ENCODE measurements at regions not wholly inside any gene's neighbourhood (a gene's known extent, or its start where the extent isn't known, plus 50 kb on each side); places are given as distances from the start of the nearest gene placed in this dataset.

DNA sequence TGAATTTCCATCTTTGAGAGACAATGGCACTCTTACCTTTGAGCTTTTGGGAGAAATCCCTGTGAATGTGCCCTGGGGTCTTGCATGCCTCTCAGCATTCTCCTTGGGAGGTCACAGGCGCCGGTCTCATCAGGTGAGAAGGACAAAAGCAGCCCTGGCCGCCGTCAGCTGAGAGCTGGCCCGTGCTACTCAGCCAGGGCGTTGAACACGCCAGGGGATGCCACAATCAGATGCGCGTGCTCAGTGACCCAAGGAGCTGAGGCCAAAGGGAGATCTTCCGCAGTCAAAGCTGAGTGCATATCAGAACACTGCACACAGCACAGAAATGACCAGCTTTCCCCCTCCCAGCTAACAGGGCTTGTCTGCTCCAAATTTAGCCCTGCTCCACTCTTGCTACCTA is 253.6 kb upstream of the NOX3 start:
- DNase-seq (ENCODE audit: low read depth in 2 of 3, low spot score in 2 of 3) = no peak

DNA sequence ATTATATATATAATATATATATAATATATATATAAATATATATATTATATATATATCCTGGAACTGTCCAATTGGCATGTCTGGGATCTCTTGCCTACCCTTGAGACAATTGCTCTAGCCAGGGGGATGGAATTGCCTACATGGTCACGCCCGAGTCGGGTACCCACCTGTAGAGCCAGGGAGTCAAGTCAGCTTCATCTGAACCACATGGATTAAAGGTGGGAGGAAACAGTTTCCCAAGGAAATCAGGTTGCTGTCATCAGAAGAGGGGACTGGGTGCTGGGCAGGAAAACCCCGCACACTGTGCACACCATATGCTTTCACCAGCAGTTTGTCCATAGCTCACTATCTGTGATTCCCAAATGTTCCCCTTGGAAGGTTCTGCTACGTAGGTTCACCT is 252.5 kb upstream of the NOX3 start:
- DNase-seq (ENCODE audit: low read depth in 2 of 3, low spot score in 2 of 3) = no peak

DNA sequence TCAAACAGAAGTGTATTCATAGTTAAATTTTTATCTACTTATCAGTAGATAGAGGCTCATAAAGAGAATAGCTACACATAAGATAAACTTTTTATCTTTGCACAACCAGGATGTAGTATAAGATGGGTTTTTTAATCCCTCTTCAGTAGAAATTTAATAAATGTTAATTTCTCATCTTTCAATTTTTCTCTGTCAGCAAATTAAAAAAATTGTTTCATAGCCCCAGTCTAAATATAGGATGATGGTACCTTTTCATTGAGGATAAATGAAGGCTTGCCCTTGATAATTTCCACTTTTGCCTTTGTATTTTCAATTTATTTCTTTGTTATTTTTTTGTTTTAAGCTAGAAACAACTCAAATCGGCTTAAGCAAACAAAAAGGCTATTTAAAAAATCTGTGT is 251.2 kb upstream of the NOX3 start:
- DNase-seq (ENCODE audit: low read depth in 2 of 3, low spot score in 2 of 3) = no peak

DNA sequence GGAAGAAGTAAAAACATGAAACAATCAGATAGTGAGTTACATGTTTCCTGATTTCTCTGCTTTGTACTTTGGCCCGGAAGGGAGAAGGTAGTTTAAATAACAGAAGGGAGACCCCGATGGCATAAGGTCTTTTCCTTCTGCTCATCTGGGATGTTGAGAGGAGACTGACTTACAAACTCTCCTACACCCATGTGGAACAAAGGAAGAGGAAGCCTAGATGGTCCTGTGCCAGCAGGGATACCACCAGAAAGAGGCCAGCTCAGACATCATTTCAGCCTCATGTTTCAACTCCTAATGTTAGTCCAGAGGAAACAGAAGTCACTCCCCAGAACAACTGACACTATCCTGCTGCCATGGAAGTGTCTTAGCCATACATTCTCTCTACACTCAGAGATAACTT is 250.7 kb upstream of the NOX3 start:
- DNase-seq (ENCODE audit: low read depth in 2 of 3, low spot score in 2 of 3) = no peak

DNA sequence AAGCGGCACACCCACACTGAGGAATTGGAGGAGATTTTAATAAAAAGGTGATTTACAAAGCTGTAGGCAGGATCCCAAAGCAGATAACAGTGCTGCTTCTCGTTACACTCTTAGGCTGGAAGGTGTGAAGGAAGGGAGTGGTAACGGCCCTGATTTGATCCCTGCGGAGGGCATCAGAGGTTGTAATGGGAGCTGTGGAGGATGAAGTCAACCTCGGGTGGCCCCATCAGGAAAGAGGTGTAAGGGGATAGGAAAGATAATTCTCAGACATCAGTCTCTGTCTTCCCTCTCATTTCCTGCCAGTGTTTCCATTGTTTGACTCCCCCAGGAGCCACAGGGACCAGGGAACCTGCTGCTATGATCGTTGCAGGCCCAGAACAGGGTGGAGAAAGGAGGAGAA is 245.7 kb upstream of the NOX3 start:
- DNase-seq (ENCODE audit: low read depth in 2 of 3, low spot score in 2 of 3) = no peak

DNA sequence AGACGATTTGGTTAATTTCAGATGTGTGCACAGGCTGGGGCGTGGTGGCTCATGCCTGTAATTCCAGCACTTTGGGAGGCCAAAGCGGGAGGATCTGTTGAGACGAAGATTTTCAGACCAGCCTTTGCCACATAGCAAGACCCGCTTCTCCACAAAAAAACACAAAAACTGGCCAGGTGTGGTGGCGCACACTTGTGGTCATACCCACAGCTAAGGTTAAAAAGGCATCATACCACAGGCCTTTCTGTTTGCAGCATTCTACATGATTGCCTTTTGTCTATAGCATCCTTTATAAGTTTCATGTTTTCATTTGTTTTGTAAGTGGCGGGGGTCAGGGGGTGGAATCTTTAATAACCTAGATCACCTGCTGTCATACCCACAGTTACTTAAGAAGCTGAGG is 239.9 kb upstream of the NOX3 start:
- no peak for DNase-seq (ENCODE audit: low read depth in 2 of 3, low spot score in 2 of 3)

DNA sequence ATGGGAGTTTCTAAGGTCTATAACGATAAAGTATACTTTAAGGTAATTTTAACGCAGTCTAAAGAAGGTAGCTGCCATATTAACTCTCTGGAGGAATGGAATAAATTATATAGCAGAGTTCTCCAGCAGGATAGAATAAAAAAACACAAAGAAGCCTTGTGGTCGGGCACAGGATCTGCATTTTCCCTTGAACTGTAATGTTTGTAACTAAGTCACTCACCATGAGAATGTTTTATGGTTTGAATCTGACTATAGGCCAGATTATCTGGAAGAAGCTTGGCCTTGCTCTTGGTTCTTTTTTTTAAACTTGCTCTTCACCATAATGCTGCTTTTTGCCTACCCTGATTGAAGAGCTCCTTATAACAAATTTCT is 238.8 kb upstream of the NOX3 start:
- DNase-seq (ENCODE audit: low read depth in 2 of 3, low spot score in 2 of 3) = no peak

DNA sequence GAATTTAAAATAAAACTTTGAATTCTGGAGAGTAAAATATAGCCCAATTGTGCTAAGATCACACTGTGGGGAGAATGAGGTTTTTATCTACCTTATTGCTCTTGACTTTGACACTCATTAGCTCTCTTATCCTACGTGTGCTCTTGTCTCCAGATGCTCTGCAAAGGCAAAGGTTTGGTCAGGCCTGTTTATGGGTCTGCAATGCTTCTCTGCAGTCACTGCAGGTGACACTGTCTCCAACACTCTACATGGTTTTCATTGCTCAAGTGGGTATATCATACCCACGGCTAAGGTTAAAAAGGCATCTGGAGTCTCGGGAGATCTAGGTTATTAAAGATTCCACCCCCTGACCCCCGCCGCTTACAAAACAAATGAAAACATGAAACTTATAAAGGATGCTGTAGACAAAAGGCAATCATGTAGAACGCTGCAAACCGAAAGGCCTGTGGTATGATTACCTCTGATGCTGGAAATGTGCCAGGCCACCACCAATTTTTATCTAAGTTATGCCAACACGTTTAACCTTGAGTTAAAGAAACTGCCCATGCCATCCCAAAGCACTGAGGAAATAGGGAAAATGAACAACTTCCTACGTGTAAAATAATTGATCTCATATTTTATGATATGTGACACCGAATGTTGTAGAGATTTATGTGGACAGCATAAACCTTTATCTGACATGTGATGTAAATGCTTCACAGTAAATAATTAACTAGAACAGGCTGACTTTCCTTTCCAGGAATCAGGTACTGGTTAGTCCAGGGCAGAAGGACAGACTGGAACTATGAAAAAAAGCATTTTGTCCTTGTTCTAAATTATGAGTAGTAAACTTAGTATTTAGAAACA is 238.2 kb upstream of the NOX3 start:
- DNase-seq (ENCODE audit: low read depth in 2 of 3, low spot score in 2 of 3) = no peak

DNA sequence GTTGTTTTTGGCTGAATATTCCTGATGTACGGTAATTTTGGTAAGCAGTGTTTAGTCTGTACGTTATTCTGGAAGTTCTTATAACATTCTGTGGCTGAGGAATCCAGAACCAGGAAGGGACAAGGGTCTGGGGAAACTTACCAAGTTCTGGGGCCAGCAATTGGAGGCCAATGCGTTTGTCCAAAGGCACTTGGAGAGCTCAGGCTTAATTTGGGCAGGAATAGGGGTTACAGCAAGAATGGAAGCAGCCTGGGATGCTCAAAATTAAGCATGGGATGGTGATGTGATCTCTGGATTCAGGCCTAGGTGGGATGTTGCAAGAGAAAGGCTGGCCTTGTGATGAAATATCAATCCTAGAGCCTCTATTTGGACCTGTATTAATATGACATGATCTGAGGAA is 235.2 kb upstream of the NOX3 start:
- no peak for DNase-seq (ENCODE audit: low read depth in 2 of 3, low spot score in 2 of 3)

DNA sequence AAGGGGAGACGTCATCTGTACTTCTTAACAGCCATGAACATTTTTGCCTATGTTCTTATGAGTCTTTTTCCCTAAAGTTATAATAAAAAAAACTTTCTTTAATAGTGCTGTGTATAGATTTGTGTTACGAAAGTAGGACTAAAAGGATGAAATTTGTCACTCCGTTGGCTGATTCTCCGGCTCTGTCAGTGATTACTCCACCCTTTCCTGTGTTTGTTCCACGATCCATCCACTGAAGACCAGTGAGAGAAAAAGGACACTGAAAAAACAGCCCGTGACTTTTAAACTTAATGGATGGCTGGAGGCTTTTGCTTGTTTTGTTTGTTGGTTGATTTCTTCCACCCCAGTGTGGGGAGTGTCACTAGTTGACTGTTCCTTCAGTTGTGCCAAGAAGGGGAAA is 232.0 kb upstream of the NOX3 start:
- no peak for DNase-seq (ENCODE audit: low read depth in 2 of 3, low spot score in 2 of 3)

DNA sequence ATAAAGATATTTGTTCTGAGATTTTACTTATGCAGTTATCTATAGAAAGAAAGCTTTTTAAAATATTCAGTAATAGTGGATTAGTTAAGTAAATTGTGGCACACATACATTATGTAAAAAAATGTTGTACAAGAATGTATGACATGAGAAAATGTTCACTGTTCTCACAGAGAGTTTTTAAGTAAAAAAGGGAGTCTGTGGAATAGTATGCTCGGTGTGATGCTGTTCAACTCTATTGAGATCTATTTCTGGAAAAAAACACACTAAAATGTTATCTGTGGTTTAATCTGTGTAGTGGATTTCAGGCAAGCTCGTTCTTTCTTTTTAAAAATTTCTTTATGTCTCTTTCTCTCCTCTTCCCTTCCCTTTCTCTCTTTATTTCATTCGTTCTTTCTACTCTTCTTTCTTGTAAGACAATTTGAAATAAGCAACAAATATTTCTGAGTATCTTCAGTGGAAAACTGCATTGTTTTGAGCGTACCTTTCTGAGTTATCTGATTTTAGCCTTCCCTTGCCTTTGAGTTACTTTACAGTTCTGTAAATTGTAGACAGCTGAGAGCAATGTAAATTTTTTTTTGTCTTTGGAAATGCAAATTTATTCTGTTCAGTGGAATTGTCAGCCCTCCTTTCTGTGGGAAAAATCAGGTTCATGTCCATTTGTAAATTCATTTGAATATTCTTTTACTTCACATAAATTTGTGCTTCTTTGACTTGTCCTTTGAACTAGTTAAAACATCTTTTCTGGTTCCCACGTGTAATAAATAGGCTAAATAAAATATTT is 229.0 kb upstream of the NOX3 start:
- no peak for DNase-seq (ENCODE audit: low read depth in 2 of 3, low spot score in 2 of 3)

DNA sequence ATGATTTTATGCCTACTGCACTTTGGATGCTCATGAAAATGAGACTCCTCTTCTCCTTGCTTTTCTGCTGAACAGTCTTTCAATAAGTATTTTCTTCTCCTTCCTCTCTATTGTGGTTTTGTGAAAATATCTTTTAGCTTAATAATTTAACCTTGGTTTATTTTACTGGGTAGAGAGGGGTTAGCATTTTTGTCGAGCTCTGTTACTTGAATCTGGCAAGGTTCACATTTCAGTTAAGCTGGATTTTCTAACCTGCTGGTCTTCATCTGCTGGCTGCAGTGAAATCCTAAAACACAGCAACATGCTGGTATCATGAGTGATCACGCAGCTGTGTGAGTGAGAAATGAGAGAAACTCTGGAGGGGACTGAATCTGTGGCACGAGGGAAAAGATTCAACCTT is 222.7 kb upstream of the NOX3 start:
- no peak for DNase-seq (ENCODE audit: low read depth in 2 of 3, low spot score in 2 of 3)

DNA sequence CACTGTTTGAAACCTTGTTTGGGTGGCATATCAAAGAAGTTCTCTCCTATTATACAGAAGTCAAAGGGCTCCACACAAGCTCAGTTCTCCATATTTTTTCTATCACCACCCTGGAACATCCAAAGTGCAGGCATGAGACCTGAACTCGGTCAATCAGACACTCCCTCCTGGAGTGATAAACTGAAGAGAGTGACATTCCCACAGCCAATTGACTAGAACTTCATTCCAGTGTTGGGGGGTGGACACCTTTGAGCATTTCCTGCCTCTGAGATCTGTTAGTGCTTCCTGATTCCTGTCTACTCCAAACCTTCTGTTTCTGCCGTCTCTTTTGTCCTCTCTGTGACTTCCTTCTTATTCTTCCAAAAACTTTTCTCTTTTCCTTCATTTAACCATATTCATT is 220.7 kb upstream of the NOX3 start:
- no peak for DNase-seq (ENCODE audit: low read depth in 2 of 3, low spot score in 2 of 3)

DNA sequence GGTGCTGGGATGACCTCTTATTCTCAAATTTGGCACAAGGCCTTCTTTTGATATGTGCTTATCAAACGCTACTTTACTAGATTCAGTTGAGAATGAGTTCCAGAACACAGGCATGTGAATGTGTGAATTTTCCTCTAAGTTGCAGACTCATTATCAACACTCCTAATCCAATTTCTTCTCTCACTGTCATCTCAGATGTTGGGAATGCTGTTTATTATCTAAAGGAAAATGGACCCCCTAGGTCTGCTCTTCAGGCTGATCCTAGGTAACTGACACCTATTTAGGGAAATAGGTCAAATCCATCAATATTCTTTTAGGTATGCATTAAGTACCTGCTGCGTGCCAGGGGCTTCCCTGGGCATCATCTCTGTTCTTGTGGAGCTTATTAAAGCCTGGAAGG is 215.0 kb upstream of the NOX3 start:
- DNase-seq (ENCODE audit: low read depth in 2 of 3, low spot score in 2 of 3) = no peak

DNA sequence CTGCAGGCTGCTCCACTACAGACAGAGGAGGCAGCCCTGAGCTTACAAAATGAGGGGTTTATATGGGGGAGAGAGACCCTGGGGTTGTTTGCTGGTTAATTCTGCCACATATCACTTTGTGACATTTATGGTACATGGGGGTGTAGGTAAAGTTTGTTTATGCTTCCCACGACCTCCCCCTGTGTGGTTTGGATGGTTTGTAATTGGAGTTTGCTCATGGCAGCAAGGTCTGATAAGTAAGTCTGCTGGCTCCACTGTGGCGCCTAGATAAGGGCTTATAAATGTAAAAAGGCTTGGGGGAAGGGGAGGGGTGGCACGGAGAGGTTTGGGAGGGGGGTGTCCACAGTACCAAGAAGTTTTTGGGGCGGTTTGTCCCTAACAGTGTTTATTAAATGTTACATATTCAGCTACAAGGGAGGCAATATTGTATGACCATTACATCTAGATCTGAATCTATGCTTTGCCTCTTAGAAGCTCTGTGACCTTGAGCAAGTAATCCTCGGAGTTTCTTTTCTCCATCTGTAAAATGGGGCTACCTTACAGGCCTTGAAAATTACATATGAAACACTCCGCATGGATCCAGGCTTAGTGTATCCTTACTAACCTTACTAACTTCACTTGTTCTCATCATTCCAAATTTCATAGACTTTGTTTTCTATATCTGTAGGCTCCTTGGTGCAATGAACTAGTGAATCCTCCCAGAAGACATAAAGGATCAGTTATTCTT is 204.8 kb upstream of the NOX3 start:
- DNase-seq (ENCODE audit: low read depth in 2 of 3, low spot score in 2 of 3) = no peak

DNA sequence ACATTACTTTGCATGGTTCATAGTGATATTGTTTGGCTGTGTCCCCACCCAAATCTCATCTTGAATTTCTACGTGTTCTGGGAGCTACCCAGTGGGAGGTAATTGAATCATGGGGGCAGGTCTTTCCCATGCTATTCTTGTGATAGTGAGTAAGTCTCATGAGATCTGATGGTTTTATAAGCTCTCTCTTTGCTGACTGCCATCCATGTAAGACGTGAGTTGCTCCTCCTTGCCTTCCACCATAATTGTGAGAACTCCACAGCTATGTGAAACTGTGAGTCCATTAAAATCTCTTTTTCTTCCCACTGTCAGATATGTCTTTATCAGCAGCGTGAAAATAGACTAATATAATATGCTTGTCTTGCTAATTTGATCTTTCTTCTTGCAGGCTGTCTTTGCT is 200.4 kb upstream of the NOX3 start:
- DNase-seq (ENCODE audit: low read depth in 2 of 3, low spot score in 2 of 3) = no peak

DNA sequence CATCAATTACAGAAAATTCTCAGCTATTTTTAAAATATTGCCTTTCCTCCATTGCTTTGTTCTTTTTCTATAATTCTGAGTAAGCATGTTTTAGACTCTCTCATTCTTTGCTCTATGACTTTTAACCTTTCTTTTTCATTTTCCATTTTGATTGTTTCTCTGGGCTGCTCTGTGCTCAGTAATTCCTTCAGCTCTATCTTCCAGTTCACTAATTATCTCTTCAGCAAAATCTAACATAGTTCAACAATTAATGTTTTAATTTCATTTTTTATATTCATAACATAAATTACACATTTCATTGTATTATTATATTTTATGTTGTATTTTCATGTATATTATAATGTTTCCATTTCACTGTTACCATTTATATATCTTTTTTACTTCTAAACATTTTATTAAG is 198.8 kb upstream of the NOX3 start:
- DNase-seq (ENCODE audit: low read depth in 2 of 3, low spot score in 2 of 3) = no peak

DNA sequence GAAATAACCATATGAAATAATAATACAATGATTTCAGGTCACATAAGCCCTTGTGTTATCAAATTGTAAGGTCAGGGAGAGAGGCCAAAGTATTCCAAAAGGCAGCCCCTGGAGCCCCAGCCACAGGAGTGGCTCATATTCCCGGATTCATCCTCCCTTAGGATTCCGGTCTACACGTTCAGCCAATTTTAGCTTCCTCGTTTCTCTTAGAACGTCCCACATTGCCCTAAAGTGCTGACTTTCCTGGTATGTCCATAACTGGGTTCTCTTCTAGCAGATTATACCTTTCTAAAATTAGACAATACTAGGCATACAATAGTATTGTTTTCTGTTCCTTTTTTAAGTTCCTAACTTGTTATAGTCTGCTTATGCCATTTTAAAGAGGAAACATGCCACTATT is 192.7 kb upstream of the NOX3 start:
- DNase-seq (ENCODE audit: low read depth in 2 of 3, low spot score in 2 of 3) = no peak

DNA sequence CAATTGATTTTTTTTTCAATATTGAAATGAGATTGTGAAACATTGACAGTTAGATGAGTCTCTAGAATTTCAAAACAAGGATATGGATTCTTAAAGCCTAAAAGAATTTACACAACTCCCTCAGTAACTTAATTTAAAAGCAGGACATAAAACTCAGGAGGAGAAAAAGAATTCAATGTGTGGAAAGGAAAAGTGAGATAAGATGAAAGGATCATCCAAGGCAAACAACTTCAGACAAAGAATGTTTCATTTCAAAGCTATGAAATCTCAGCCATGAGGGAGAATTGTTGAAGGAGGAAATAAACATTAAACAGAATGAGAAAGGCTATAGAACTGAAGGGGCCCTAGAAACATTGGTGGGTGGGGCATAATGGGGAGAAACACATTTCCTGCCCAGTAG is 191.7 kb upstream of the NOX3 start:
- no peak for DNase-seq (ENCODE audit: low read depth in 2 of 3, low spot score in 2 of 3)

DNA sequence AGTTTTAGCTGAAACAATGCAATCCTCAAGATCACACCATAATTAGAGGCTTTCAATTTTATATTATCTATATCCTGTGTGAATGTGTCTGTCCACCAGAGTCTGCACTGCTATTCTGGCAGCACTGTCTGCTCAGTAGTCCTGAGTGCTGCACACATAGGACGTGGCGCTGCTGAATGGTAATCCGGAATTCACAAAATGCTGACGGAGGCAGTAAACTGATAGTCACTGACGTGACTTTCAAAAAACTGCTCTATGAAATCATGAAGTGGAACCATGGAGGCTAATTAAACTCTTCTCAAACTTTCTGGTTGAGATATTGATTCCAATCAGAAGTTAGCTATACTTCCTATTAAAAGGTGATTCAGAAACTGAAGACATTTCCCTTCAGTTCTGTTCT is 190.8 kb upstream of the NOX3 start:
- DNase-seq (ENCODE audit: low read depth in 2 of 3, low spot score in 2 of 3) = no peak

DNA sequence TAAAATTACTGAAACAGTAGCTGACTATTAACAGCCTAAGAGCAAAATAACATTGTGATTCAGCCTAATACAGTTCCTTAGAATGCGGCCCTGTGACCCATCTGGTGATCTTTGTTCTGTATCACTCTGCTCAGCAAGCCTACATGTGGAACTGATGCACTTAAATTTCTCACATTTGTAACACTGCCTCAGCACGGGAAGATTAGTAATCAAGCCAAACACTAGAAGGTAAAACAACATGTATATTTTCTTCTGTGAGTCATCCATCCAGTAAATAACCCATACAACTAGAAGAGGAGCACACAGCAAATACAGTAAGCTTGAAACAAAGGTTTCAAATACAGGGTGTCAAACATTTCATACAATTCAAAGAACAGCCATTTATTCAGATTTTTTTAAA is 189.7 kb upstream of the NOX3 start:
- DNase-seq (ENCODE audit: low read depth in 2 of 3, low spot score in 2 of 3) = no peak

DNA sequence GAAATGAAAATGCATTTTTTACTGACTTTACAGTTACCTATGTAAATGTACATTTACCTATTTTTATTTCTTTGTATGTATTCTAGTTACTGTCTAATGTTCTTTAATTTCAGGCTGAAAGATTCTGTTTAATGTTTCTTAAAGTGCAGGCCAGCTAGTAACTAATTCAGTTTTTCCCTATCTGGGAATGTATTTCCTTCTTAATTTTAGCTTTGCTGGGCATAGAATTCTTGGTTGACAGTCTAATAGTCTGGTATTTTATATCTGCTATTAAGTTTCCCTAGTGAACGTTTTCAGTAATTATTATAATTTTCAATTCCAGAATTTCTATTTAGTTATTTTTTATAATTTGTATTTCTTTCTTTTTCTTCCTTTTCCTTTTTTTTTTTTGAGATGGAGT is 186.0 kb upstream of the NOX3 start:
- no peak for DNase-seq (ENCODE audit: low read depth in 2 of 3, low spot score in 2 of 3)
